OCI-LY7 (cell line): ENCODE measurements at regions not wholly inside any gene's neighbourhood (a gene's known extent, or its start where the extent isn't known, plus 50 kb on each side); places are given as distances from the start of the nearest gene placed in this dataset.

ENCODE experiments used
- EZH2phosphoT487 ChIP-seq: fragments of 200-600 bp; sonication (generic); IDR thresholded peaks from 2 replicates; pipeline ENCODE4 v1.6.1; 2018; ENCODE audit warnings: low read depth, borderline replicate concordance, mild to moderate bottlenecking, mixed run types, antibody characterized with exemption, low read length, moderate library complexity, mixed read lengths
- TF ChIP-seq, protein P1 (sequence below): fragments of 200-600 bp; sonication (generic); conservative IDR thresholded peaks from 2 replicates; pipeline ENCODE4 v1.5.1; 2014; ENCODE audit warnings: mild to moderate bottlenecking, antibody characterized with exemption, low read length, moderate library complexity, mixed read lengths

DNA sequence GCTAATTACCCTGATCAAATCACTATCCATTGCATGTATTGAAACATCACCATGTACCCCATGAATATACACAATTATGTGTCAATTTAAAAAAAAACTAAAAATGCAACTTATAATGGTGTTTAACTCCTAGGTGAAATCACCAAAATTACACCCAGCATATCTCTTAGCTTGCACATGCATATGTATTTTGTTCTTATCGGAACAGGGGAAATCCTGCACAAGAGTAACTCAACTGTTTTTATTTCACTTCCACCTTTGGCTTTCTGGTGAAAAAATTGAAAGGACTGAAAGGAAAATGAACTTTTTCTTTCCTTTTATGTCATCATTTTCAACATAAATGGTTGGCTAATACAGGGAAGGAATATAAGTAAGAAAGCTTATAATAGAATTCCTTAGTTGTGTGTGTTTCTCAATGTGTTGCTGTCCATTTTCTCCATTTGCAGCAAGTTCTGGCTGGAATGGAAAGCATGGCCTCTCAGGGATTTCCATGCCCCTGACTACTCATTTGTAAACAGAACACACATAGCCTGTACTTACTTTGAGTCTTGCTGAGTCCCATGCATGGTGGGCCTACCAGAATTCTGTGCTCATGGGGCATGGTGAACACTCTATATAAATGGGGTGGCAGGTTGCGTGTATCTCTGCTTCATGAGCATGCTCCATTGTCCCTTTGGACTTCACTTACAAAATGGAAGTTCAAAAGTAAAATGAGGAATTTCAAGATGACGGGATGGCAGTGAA is 462.0 kb downstream of the HS3ST3B1 start:
- TF ChIP-seq, protein P1, sequence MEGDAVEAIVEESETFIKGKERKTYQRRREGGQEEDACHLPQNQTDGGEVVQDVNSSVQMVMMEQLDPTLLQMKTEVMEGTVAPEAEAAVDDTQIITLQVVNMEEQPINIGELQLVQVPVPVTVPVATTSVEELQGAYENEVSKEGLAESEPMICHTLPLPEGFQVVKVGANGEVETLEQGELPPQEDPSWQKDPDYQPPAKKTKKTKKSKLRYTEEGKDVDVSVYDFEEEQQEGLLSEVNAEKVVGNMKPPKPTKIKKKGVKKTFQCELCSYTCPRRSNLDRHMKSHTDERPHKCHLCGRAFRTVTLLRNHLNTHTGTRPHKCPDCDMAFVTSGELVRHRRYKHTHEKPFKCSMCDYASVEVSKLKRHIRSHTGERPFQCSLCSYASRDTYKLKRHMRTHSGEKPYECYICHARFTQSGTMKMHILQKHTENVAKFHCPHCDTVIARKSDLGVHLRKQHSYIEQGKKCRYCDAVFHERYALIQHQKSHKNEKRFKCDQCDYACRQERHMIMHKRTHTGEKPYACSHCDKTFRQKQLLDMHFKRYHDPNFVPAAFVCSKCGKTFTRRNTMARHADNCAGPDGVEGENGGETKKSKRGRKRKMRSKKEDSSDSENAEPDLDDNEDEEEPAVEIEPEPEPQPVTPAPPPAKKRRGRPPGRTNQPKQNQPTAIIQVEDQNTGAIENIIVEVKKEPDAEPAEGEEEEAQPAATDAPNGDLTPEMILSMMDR: no peak
- no peak for TF ChIP-seq EZH2phosphoT487
